Rectal smooth muscle tissue (tissue), 1 donor: ENCODE measurements at regions not wholly inside any gene's neighbourhood (a gene's known extent, or its start where the extent isn't known, plus 50 kb on each side); places are given as distances from the start of the nearest gene placed in this dataset.
A peak's percentile ranks its signal among the peaks of the same experiment; 100 is the strongest.

Source experiments
- H3K27ac ChIP-seq: one replicate; pipeline ENCODE4 v1.7.0; 2013; ENCODE audit warnings: low read depth, low read length, inconsistent platforms
- H3K27me3 ChIP-seq: one replicate; pipeline ENCODE4 v1.7.0; 2013; ENCODE audit warnings: low read length; ENCODE audit not compliant: control insufficient read depth, insufficient read depth
- H3K36me3 ChIP-seq: one replicate; pipeline ENCODE4 v1.7.0; 2013; ENCODE audit warnings: low read length; ENCODE audit not compliant: control insufficient read depth, insufficient read depth
- H3K4me1 ChIP-seq: one replicate; pipeline ENCODE4 v1.7.0; 2013; ENCODE audit warnings: low read length; ENCODE audit not compliant: control insufficient read depth, insufficient read depth
- H3K4me3 ChIP-seq: one replicate; pipeline ENCODE4 v1.7.0; 2013; ENCODE audit warnings: low read length
- H3K9ac ChIP-seq: one replicate; pipeline ENCODE4 v1.7.0; 2013; ENCODE audit warnings: low read length

GRCh38 chr3:72320095-72320954, 527.9 kb downstream of the SHQ1 start:
- no peaks in the 10 kb centered on the region for H3K36me3 ChIP-seq
- no peaks in the 10 kb centered on the region for H3K27me3 ChIP-seq
- H3K4me3 ChIP-seq, result no peak overlapping the region
- no peak overlapping the region for H3K9ac ChIP-seq
- H3K4me1 ChIP-seq, result no peaks in the 10 kb centered on the region
- H3K27ac ChIP-seq, result no peak overlapping the region

GRCh38 chr3:72319194-72320094, 528.8 kb downstream of the SHQ1 start:
- Histone ChIP-seq H3K27me3 (no peaks in the 10 kb centered on the region), H3K36me3 (no peaks in the 10 kb centered on the region), H3K9ac (no peak overlapping the region), H3K4me1 (no peaks in the 10 kb centered on the region), H3K27ac (no peak overlapping the region), H3K4me3 (no peak overlapping the region)

GRCh38 chr3:72318504-72319193, 529.6 kb downstream of the SHQ1 start:
- no peak overlapping the region for H3K27ac ChIP-seq
- H3K9ac ChIP-seq, result no peak overlapping the region
- H3K4me1 ChIP-seq, result no peaks in the 10 kb centered on the region
- no peaks in the 10 kb centered on the region for H3K27me3 ChIP-seq
- no peak overlapping the region for H3K4me3 ChIP-seq
- no peaks in the 10 kb centered on the region for H3K36me3 ChIP-seq

GRCh38 chr3:72317491-72317890, 530.8 kb downstream of the SHQ1 start:
- no peak overlapping the region for H3K9ac ChIP-seq
- H3K27ac ChIP-seq, result no peak overlapping the region
- no peak overlapping the region for H3K4me3 ChIP-seq
- H3K36me3 ChIP-seq, result no peaks in the 10 kb centered on the region
- no peaks in the 10 kb centered on the region for H3K27me3 ChIP-seq
- no peaks in the 10 kb centered on the region for H3K4me1 ChIP-seq

- H3K27ac ChIP-seq, result no peak overlapping the region
- H3K27me3 ChIP-seq, result no peaks in the 10 kb centered on the region
- no peak overlapping the region for H3K4me3 ChIP-seq
- H3K4me1 ChIP-seq, result no peaks in the 10 kb centered on the region
- H3K9ac ChIP-seq, result no peak overlapping the region
- H3K36me3 ChIP-seq, result no peaks in the 10 kb centered on the region
Measured at GRCh38 chr3:72316501-72317279, 531.6 kb downstream of the SHQ1 start.

GRCh38 chr3:72313308-72313707, 528.4 kb upstream of the PROK2 start:
- H3K36me3 ChIP-seq, result no peaks in the 10 kb centered on the region
- no peaks in the 10 kb centered on the region for H3K4me1 ChIP-seq

GRCh38 chr3:72312339-72312738, 527.4 kb upstream of the PROK2 start:
- no peaks in the 10 kb centered on the region for H3K4me1 ChIP-seq
- no peak overlapping the region for H3K27ac ChIP-seq
- no peaks in the 10 kb centered on the region for H3K36me3 ChIP-seq
- no peak overlapping the region for H3K9ac ChIP-seq
- H3K27me3 ChIP-seq, result no peaks in the 10 kb centered on the region
- H3K4me3 ChIP-seq, result no peak overlapping the region

More at GRCh38 chr3:72313308-72313707, 528.4 kb upstream of the PROK2 start:
- Histone ChIP-seq H3K9ac (no peak overlapping the region), H3K4me3 (no peak overlapping the region), H3K27ac (no peak overlapping the region), H3K27me3 (no peaks in the 10 kb centered on the region)

GRCh38 chr3:72311425-72311824, 526.5 kb upstream of the PROK2 start:
- H3K4me3 ChIP-seq, result no peak overlapping the region
- H3K27me3 ChIP-seq, result no peaks in the 10 kb centered on the region
- no peak overlapping the region for H3K27ac ChIP-seq
- no peaks in the 10 kb centered on the region for H3K36me3 ChIP-seq
- no peak overlapping the region for H3K9ac ChIP-seq
- no peaks in the 10 kb centered on the region for H3K4me1 ChIP-seq

- H3K9ac ChIP-seq, result no peak overlapping the region
Measured at GRCh38 chr3:72310419-72311380, 525.8 kb upstream of the PROK2 start.

GRCh38 chr3:72309661-72310418, 524.9 kb upstream of the PROK2 start:
- Histone ChIP-seq H3K27ac (no peak overlapping the region), H3K4me3 (no peak overlapping the region)

More at GRCh38 chr3:72310419-72311380, 525.8 kb upstream of the PROK2 start:
- no peaks in the 10 kb centered on the region for H3K36me3 ChIP-seq
- no peak overlapping the region for H3K27ac ChIP-seq
- peak overlapping the region; percentile 47 for H3K4me3 ChIP-seq
- H3K27me3 ChIP-seq, result no peaks in the 10 kb centered on the region
- H3K4me1 ChIP-seq, result no peaks in the 10 kb centered on the region

More at GRCh38 chr3:72309661-72310418, 524.9 kb upstream of the PROK2 start:
- Histone ChIP-seq H3K27me3 (no peaks in the 10 kb centered on the region), H3K4me1 (no peaks in the 10 kb centered on the region), H3K9ac (no peak overlapping the region), H3K36me3 (no peaks in the 10 kb centered on the region)
